ENCODE measurements at regions not wholly inside any gene's neighbourhood (a gene's known extent, or its start where the extent isn't known, plus 50 kb on each side); places are given as distances from the start of the nearest gene placed in this dataset.

- Histone ChIP-seq H2AFZ (ENCODE audit: low read length) (no peak overlapping the region), H4K20me1 (ENCODE audit: control insufficient read depth, extremely low read depth, insufficient read depth, low read length) (no peaks in the 10 kb centered on the region), H3K4me2 (ENCODE audit: extremely low read depth, insufficient read depth, low read length) (no peak overlapping the region), H3K36me3 (ENCODE audit: control insufficient read depth, insufficient read depth, low read length) (no peaks in the 10 kb centered on the region), H3K4me3 (replicated peaks in 1 of 4; ENCODE audit: control extremely low read depth in 1 of 4, insufficient read depth in 1 of 4, low read depth in 3 of 4, low read length in 4 of 4) (no peak overlapping the region), H3K9ac (ENCODE audit: insufficient read depth, low read length) (no peak overlapping the region), H3K79me2 (ENCODE audit: control insufficient read depth, insufficient read depth, low read length) (no peaks in the 10 kb centered on the region), H3K9me3 (ENCODE audit: control insufficient read depth, insufficient read depth, low read depth, low read length) (no peaks in the 10 kb centered on the region), H3K27me3 (ENCODE audit: control insufficient read depth, insufficient read depth, low read length) (no peaks in the 10 kb centered on the region), H3K27ac (ENCODE audit: insufficient read depth, low read length) (no peak overlapping the region), H3K4me1 (ENCODE audit: control insufficient read depth, extremely low read depth, insufficient read depth, low read length) (no peaks in the 10 kb centered on the region)
- TF ChIP-seq EZH2 (IDR thresholded peaks at IDR 0.05; ENCODE audit: low read length, missing control alignments), result no peak
- TF ChIP-seq, protein P1, sequence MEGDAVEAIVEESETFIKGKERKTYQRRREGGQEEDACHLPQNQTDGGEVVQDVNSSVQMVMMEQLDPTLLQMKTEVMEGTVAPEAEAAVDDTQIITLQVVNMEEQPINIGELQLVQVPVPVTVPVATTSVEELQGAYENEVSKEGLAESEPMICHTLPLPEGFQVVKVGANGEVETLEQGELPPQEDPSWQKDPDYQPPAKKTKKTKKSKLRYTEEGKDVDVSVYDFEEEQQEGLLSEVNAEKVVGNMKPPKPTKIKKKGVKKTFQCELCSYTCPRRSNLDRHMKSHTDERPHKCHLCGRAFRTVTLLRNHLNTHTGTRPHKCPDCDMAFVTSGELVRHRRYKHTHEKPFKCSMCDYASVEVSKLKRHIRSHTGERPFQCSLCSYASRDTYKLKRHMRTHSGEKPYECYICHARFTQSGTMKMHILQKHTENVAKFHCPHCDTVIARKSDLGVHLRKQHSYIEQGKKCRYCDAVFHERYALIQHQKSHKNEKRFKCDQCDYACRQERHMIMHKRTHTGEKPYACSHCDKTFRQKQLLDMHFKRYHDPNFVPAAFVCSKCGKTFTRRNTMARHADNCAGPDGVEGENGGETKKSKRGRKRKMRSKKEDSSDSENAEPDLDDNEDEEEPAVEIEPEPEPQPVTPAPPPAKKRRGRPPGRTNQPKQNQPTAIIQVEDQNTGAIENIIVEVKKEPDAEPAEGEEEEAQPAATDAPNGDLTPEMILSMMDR (conservative IDR thresholded peaks at IDR 0.05 in 1 of 2, IDR thresholded peaks at IDR 0.05 in 1 of 2; ENCODE audit: low read depth in 1 of 2, low read length in 2 of 2), result no peak
- DNase-seq (ENCODE audit: low read depth in 2 of 2), result no peak
These were observed 141.5 kb upstream of the PDE7B start for GRCh38 chr6:135710042-135710441.

- Histone ChIP-seq H3K9ac (ENCODE audit: insufficient read depth, low read length) (no peak overlapping the region), H3K4me3 (replicated peaks in 1 of 4; ENCODE audit: control extremely low read depth in 1 of 4, insufficient read depth in 1 of 4, low read depth in 3 of 4, low read length in 4 of 4) (no peak overlapping the region), H3K4me1 (ENCODE audit: control insufficient read depth, extremely low read depth, insufficient read depth, low read length) (peaks cover 4% of the 10 kb centered on the region), H2AFZ (ENCODE audit: low read length) (no peak overlapping the region), H3K27ac (ENCODE audit: insufficient read depth, low read length) (peak overlapping the region; percentile 69), H3K4me2 (ENCODE audit: extremely low read depth, insufficient read depth, low read length) (peak overlapping the region; percentile 73), H3K9me3 (ENCODE audit: control insufficient read depth, insufficient read depth, low read depth, low read length) (no peaks in the 10 kb centered on the region), H3K36me3 (ENCODE audit: control insufficient read depth, insufficient read depth, low read length) (no peaks in the 10 kb centered on the region), H3K79me2 (ENCODE audit: control insufficient read depth, insufficient read depth, low read length) (no peaks in the 10 kb centered on the region), H3K27me3 (ENCODE audit: control insufficient read depth, insufficient read depth, low read length) (no peaks in the 10 kb centered on the region), H4K20me1 (ENCODE audit: control insufficient read depth, extremely low read depth, insufficient read depth, low read length) (no peaks in the 10 kb centered on the region)
- TF ChIP-seq, protein P1 (conservative IDR thresholded peaks at IDR 0.05 in 1 of 2, IDR thresholded peaks at IDR 0.05 in 1 of 2; ENCODE audit: low read depth in 1 of 2, low read length in 2 of 2), result no peak
- no peak for TF ChIP-seq EZH2 (IDR thresholded peaks at IDR 0.05; ENCODE audit: low read length, missing control alignments)
- DNase-seq (ENCODE audit: low read depth in 2 of 2), result peak in 1 of 2 donors; percentile 35
These were observed 129.3 kb upstream of the PDE7B start for GRCh38 chr6:135722190-135722589.

DNA sequence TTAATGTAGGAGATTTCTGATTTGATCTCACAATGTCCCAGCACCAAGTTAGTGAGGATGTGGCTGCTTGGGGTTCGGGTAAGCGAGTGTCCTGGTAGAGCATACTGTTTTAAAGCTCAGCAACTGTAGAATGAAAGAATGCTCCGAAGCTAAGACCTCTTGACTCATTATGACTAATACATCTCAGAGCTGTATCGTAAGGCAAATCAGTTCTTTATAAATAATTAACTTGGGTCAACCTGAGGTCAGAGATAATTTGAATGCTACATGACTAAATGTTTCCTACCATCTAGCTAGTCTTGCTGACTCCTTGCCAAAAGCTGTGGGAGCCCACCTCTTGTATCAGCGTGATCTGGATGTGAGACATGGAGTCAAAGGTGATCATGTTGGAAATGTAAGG is 128.8 kb upstream of the PDE7B start:
- no peaks in the 10 kb centered on the region for H3K36me3 ChIP-seq (ENCODE audit: control insufficient read depth, insufficient read depth, low read length)
- no peak overlapping the region for H3K4me3 ChIP-seq (replicated peaks in 1 of 4; ENCODE audit: control extremely low read depth in 1 of 4, insufficient read depth in 1 of 4, low read depth in 3 of 4, low read length in 4 of 4)
- no peaks in the 10 kb centered on the region for H3K9me3 ChIP-seq (ENCODE audit: control insufficient read depth, insufficient read depth, low read depth, low read length)
- H4K20me1 ChIP-seq (ENCODE audit: control insufficient read depth, extremely low read depth, insufficient read depth, low read length), result no peaks in the 10 kb centered on the region
- peak overlapping the region; percentile 69 for H3K27ac ChIP-seq (ENCODE audit: insufficient read depth, low read length)
- H3K4me2 ChIP-seq (ENCODE audit: extremely low read depth, insufficient read depth, low read length), result peak overlapping the region; percentile 73
- H3K4me1 ChIP-seq (ENCODE audit: control insufficient read depth, extremely low read depth, insufficient read depth, low read length), result peaks cover 4% of the 10 kb centered on the region
- TF ChIP-seq, protein P1 (conservative IDR thresholded peaks at IDR 0.05 in 1 of 2, IDR thresholded peaks at IDR 0.05 in 1 of 2; ENCODE audit: low read depth in 1 of 2, low read length in 2 of 2), result no peak
- no peak for TF ChIP-seq EZH2 (IDR thresholded peaks at IDR 0.05; ENCODE audit: low read length, missing control alignments)
- no peaks in the 10 kb centered on the region for H3K27me3 ChIP-seq (ENCODE audit: control insufficient read depth, insufficient read depth, low read length)
- no peaks in the 10 kb centered on the region for H3K79me2 ChIP-seq (ENCODE audit: control insufficient read depth, insufficient read depth, low read length)
- H3K9ac ChIP-seq (ENCODE audit: insufficient read depth, low read length), result no peak overlapping the region
- DNase-seq (ENCODE audit: low read depth in 2 of 2), result peak; percentile 81 to 97
- H2AFZ ChIP-seq (ENCODE audit: low read length), result no peak overlapping the region
